Testis (tissue), 2 donors: ENCODE measurements at regions not wholly inside any gene's neighbourhood (a gene's known extent, or its start where the extent isn't known, plus 50 kb on each side); places are given as distances from the start of the nearest gene placed in this dataset.

ENCODE experiments used
- CTCF ChIP-seq, 3 experiments: fragments of 450-650 bp in 2 of 3; fragments of 200-600 bp in 1 of 3; sonication (generic) in 1 of 3; IDR thresholded peaks; one replicate each; pipeline ENCODE4 v1.5.1; 2016 to 2019; ENCODE audit warnings: antibody characterized with exemption in 3 of 3, mild to moderate bottlenecking in 2 of 3, moderate library complexity in 1 of 3
- POLR2A ChIP-seq: fragments of 450-650 bp; IDR thresholded peaks from one replicate; pipeline ENCODE4 v1.6.1; 2017; ENCODE audit warnings: antibody characterized with exemption, mild to moderate bottlenecking, moderate library complexity

- TF ChIP-seq POLR2A (no peak), CTCF (IDR thresholded peaks at IDR 0.05) (no peak)
Measured at GRCh38 chr6:90893400-90893799, 306.5 kb upstream of the MAP3K7 start.
